Astrocyte (in vitro differentiated cells and primary cell): ENCODE measurements at regions not wholly inside any gene's neighbourhood (a gene's known extent, or its start where the extent isn't known, plus 50 kb on each side); places are given as distances from the start of the nearest gene placed in this dataset.

Experiments
- EZH2 ChIP-seq: IDR thresholded peaks from 2 replicates; pipeline ENCODE4 v1.6.1; 2012; ENCODE audit warnings: mild to moderate bottlenecking, low read length, inconsistent platforms; ENCODE audit not compliant: insufficient read depth
- TF ChIP-seq, protein P1 (sequence below): IDR thresholded peaks from 2 replicates; pipeline ENCODE4 v1.5.1; 2011; ENCODE audit warnings: low read depth, mild to moderate bottlenecking, inconsistent platforms, low read length, moderate library complexity; ENCODE audit not compliant: insufficient read depth

DNA sequence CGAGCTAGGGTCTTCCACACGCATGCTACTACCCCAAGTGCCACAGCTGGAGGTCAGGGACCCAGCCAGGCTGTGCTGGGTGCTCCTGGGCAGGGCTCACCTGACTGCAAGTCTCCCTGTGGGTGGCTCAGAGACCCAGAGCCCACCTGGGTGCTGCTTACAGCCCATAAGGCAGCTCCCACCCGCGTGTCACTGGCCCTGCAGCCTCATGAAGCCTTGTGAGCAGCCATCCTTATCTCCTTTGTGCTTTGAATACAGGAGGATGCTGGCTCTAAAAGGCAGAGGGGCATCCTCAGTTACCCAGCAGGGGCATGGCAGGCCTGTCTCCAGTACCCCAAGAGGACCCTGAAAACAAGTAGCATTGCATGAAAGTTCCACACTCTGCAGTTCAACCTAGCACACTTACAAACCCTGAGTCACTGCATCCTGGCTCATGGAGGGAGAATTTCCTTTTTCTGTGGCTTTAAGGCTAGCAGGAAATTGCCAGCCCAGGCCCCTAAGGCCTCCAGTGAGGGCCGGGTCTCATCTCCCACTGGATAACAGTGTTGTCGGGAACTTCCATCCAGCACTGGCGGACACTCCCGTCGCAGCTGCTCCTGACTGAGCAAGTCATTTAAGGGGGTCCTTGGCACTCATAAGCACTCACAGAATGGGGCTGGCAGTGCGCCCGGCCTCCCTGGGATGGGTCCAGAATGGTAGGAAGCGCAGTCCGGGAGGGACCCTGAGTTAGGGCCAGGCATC is 137.1 kb downstream of the RPIA start:
- TF ChIP-seq, protein P1, sequence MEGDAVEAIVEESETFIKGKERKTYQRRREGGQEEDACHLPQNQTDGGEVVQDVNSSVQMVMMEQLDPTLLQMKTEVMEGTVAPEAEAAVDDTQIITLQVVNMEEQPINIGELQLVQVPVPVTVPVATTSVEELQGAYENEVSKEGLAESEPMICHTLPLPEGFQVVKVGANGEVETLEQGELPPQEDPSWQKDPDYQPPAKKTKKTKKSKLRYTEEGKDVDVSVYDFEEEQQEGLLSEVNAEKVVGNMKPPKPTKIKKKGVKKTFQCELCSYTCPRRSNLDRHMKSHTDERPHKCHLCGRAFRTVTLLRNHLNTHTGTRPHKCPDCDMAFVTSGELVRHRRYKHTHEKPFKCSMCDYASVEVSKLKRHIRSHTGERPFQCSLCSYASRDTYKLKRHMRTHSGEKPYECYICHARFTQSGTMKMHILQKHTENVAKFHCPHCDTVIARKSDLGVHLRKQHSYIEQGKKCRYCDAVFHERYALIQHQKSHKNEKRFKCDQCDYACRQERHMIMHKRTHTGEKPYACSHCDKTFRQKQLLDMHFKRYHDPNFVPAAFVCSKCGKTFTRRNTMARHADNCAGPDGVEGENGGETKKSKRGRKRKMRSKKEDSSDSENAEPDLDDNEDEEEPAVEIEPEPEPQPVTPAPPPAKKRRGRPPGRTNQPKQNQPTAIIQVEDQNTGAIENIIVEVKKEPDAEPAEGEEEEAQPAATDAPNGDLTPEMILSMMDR = no peak
- no peak for TF ChIP-seq EZH2
